Mucosa of descending colon (tissue), 3 donors: ENCODE measurements at regions not wholly inside any gene's neighbourhood (a gene's known extent, or its start where the extent isn't known, plus 50 kb on each side); places are given as distances from the start of the nearest gene placed in this dataset.

ENCODE experiments used
- ATAC-seq: fragments of 200-7000 bp; cut with Tn5 transposase; one replicate; pipeline ENCODE4 v1.9.1; 2020; ENCODE audit warnings: mild to moderate bottlenecking, moderate library complexity
- DNase-seq, 3 donors: peaks; one replicate each; pipeline ENCODE4 v3.0.0-alpha.2; 2020
- H3K36me3 ChIP-seq: fragments of 200-600 bp; one replicate; pipeline ENCODE4 v1.8.0; 2021; ENCODE audit warnings: low read depth, mild to moderate bottlenecking
- H3K4me1 ChIP-seq: fragments of 200-600 bp; one replicate; pipeline ENCODE4 v1.8.0; 2021; ENCODE audit warnings: low read depth, mild to moderate bottlenecking
- H3K4me3 ChIP-seq: fragments of 200-600 bp; one replicate; pipeline ENCODE4 v1.8.0; 2021; ENCODE audit warnings: mild to moderate bottlenecking
- H3K9me3 ChIP-seq: fragments of 200-600 bp; one replicate; pipeline ENCODE4 v1.8.0; 2021; ENCODE audit warnings: mild to moderate bottlenecking
- CTCF ChIP-seq: fragments of 200-600 bp; IDR thresholded peaks from one replicate; pipeline ENCODE4 v1.8.0; 2022; ENCODE audit warnings: antibody characterized with exemption, mild to moderate bottlenecking
- intact Hi-C, 2 donors: fragments of 100-400 bp; cut with DNase I in 1 of 2; cut with micrococcal nuclease in 1 of 2; formaldehyde crosslinking; loops; one replicate each; pipeline versions ENCODE4 v1.11.0 to v1.11.1; 2022; cut with DNase I, micrococcal nuclease
- donor health status: DM: no; HTN: no; CAD: no; lungs with moderate emphysema.
- donor health status: DM: no; HTN: no; CAD: no.
- donor health status: DM: no; HTN: yes; CAD: no.

DNA sequence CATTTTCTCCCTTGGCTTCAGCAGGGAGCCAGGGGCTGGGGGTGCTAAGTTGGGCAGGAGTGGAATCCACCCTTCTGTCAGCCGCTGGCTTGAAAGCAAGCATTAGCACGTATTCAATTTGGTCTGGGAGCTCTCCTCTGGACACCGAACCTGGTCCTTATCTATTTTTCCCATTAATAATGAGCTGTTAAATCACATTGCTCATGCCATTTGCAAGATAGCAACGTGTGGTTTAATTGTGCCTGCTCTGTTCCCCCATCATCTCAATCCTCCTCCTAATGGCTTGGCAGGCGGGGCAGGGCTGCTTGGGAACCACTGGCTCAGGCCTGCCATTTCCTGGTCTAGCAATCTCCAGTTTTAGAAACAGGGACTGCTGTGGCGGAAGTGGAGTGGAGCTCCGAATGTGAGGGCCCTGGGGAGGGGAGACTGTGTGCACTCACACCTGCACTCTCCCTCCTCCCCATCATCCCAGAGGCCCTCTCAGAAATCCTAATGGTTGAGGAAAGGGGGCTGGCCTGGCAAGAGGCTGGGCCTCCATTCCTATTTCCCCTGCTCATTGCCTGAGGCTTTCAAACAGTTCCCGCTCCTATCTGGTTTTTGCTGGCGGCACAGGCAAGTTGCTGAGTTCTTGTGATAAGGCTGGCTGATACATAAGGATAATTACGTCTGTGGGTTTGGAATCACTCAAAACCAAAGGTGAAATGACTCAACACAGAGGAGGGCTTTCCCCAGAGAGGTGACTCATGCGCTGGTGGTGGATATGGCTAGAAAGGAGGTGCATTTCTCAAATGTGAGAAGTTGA is 201.2 kb upstream of the E2F8 start:
- no peak for DNase-seq
- intact Hi-C loops: no loop called here

DNA sequence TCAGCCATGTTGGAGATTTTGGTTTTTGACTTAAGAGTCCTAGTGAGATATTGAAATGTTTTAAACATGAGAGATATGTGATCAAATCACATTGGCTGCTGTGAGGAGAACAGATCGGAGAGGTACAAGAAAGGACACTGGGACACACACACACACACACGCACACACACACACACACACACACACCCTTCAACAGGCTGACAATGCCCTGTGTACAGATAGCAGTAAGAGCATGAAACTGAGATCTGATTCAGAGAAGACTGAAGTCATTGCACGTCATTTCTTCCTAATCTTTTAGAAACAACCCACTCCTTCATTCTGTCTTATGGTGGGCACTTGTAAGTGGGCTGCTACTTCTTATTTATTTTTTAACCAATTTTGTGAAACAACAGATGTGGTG is 200.5 kb upstream of the E2F8 start:
- ATAC-seq (no peak), DNase-seq (no peak)
- TF ChIP-seq CTCF: no peak
- Histone ChIP-seq H3K4me1 (no peaks in the 10 kb centered on the region), H3K9me3 (no peaks in the 10 kb centered on the region), H3K36me3 (no peaks in the 10 kb centered on the region), H3K4me3 (no peak overlapping the region)
- intact Hi-C loops: no loop called here

More for the DNA sequence above, 201.2 kb upstream of the E2F8 start:
- no peaks in the 10 kb centered on the region for H3K36me3 ChIP-seq
- no peak overlapping the region for H3K4me3 ChIP-seq
- no peaks in the 10 kb centered on the region for H3K9me3 ChIP-seq
- H3K4me1 ChIP-seq: no peaks in the 10 kb centered on the region
- peak; percentile 58 for ATAC-seq
- TF ChIP-seq CTCF: no peak

DNA sequence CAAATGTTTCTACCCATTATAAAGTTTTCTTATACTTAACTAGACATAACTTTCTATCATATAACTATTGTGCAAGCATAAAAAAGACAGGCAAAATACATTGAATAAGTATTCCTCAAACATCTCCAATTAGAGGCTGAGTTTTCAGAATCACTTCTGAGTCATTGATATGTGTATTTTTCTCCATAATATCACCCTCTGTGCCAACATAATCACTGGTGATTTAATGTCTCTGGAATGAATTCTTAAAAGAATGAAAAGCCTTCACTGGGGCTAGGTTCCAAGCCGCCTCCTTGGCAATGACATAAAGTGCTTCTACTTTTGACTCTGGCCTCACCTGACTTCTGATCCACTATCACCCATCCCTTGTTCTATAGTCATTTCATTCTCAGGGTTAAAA is 197.0 kb upstream of the E2F8 start:
- no peaks in the 10 kb centered on the region for H3K9me3 ChIP-seq
- intact Hi-C loops: no loop called here
- H3K4me3 ChIP-seq: no peak overlapping the region
- ATAC-seq (no peak), DNase-seq (no peak)
- no peaks in the 10 kb centered on the region for H3K36me3 ChIP-seq
- H3K4me1 ChIP-seq: no peaks in the 10 kb centered on the region
- no peak for TF ChIP-seq CTCF

GRCh38 chr11:19436932-19437331 is 196.2 kb upstream of the E2F8 start:
- H3K9me3 ChIP-seq: no peaks in the 10 kb centered on the region
- no peak overlapping the region for H3K4me3 ChIP-seq
- TF ChIP-seq CTCF: no peak
- H3K4me1 ChIP-seq: no peaks in the 10 kb centered on the region
- intact Hi-C loops: no loop called here
- no peak for ATAC-seq
- no peaks in the 10 kb centered on the region for H3K36me3 ChIP-seq
- no peak for DNase-seq

- H3K4me1 ChIP-seq: no peaks in the 10 kb centered on the region
- no peak for ATAC-seq
- H3K4me3 ChIP-seq: no peak overlapping the region
- no peaks in the 10 kb centered on the region for H3K36me3 ChIP-seq
- TF ChIP-seq CTCF: no peak
- no peaks in the 10 kb centered on the region for H3K9me3 ChIP-seq
- no peak for DNase-seq
- intact Hi-C loops: no loop called here
These were observed 194.7 kb upstream of the E2F8 start for GRCh38 chr11:19435306-19435989.
